ENCODE measurements at regions not wholly inside any gene's neighbourhood (a gene's known extent, or its start where the extent isn't known, plus 50 kb on each side); places are given as distances from the start of the nearest gene placed in this dataset.

DNA sequence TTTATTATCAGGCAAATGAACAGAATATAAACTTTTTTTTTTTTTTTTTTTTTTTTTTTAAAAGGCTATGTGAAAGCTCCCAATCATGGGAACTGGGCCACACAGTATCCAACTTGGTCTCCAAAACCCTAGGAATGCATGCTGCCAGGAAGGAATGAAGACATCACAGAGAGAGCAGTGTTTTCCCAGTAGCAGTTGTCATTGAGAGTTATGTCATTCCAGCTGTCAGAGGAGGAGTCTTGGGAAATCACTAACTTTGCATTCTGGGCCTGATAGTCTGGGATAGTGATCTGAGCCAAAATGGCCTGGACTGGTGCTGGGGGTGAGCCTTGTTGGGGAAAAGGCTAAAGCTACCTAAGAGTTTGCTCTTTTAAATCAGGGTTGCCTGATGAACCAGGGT, 231.3 kb upstream of the MAP3K7 start:
- DNase-seq (ENCODE audit: low read depth, low spot score) = no peak
- no peak overlapping the region for H3K27ac ChIP-seq (ENCODE audit: control insufficient read depth, insufficient read depth, low read length)
- H3K9me3 ChIP-seq (ENCODE audit: control insufficient read depth, low read depth, low read length) = no peaks in the 10 kb centered on the region
- no peak overlapping the region for H2AFZ ChIP-seq (ENCODE audit: control insufficient read depth, low read length)
- no peaks in the 10 kb centered on the region for H3K9me1 ChIP-seq (ENCODE audit: control insufficient read depth, extremely low read depth, insufficient read depth, low read length)
- no peaks in the 10 kb centered on the region for H3K27me3 ChIP-seq (ENCODE audit: control insufficient read depth, extremely low read depth, insufficient read depth, low read length)
- H3K4me2 ChIP-seq (ENCODE audit: control insufficient read depth, extremely low read depth, insufficient read depth, low read depth, low read length) = no peak overlapping the region
- no peaks in the 10 kb centered on the region for H3K79me2 ChIP-seq (ENCODE audit: control insufficient read depth, insufficient read depth, low read length)
- no peaks in the 10 kb centered on the region for H4K20me1 ChIP-seq (ENCODE audit: control insufficient read depth, extremely low read depth, insufficient read depth, low read length)
- no peak for FAIRE-seq
- no peak for TF ChIP-seq EZH2 (IDR thresholded peaks at IDR 0.05; ENCODE audit: low read length)
- TF ChIP-seq, protein P1, sequence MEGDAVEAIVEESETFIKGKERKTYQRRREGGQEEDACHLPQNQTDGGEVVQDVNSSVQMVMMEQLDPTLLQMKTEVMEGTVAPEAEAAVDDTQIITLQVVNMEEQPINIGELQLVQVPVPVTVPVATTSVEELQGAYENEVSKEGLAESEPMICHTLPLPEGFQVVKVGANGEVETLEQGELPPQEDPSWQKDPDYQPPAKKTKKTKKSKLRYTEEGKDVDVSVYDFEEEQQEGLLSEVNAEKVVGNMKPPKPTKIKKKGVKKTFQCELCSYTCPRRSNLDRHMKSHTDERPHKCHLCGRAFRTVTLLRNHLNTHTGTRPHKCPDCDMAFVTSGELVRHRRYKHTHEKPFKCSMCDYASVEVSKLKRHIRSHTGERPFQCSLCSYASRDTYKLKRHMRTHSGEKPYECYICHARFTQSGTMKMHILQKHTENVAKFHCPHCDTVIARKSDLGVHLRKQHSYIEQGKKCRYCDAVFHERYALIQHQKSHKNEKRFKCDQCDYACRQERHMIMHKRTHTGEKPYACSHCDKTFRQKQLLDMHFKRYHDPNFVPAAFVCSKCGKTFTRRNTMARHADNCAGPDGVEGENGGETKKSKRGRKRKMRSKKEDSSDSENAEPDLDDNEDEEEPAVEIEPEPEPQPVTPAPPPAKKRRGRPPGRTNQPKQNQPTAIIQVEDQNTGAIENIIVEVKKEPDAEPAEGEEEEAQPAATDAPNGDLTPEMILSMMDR (optimal IDR thresholded peaks at IDR 0.05 in 1 of 3, IDR thresholded peaks at IDR 0.05 in 1 of 3, conservative IDR thresholded peaks at IDR 0.05 in 1 of 3; ENCODE audit: extremely low read depth in 1 of 3, insufficient read depth in 2 of 3, low read length in 3 of 3) = no peak
- no peak overlapping the region for H3K9ac ChIP-seq (ENCODE audit: control insufficient read depth, extremely low read depth, insufficient read depth, low read length)
- dilution Hi-C loops (cut with MboI; ENCODE audit: extremely low pct_ligation_motif_present, low sequenced_read_pairs) = no loop called here
- H3K36me3 ChIP-seq (ENCODE audit: control insufficient read depth in 2 of 2, extremely low read depth in 1 of 2, insufficient read depth in 2 of 2, low read length in 2 of 2) = no peaks in the 10 kb centered on the region
- no peaks in the 10 kb centered on the region for H3K4me1 ChIP-seq (ENCODE audit: control insufficient read depth, extremely low read depth, insufficient read depth, low read length)
- H3K4me3 ChIP-seq (ENCODE audit: control insufficient read depth in 2 of 3, extremely low read depth in 1 of 3, insufficient read depth in 2 of 3, low read depth in 1 of 3, low read length in 3 of 3) = no peak overlapping the region

DNA sequence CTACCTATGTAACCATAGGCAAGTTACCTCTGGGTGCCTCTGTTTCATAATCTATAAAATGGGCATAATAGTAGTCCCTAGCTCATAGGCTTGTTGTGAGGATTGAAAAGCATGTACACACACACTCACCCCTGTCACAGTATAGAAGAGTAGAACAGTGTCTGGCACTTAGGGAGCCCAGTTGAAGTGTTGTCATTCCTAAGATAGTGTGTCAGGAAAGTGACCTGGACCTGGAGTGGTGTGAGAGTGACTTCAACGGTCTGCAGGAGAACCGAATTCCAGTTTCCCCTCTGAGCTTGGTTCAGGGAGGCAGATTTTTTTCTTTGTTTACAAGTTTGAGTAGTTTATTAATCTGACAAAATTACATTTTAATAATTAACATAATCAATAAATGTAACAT, 229.9 kb upstream of the MAP3K7 start:
- dilution Hi-C loops (cut with MboI; ENCODE audit: extremely low pct_ligation_motif_present, low sequenced_read_pairs) = no loop called here
- FAIRE-seq (no peak), DNase-seq (ENCODE audit: low read depth, low spot score) (no peak)
- Histone ChIP-seq H3K4me2 (ENCODE audit: control insufficient read depth, extremely low read depth, insufficient read depth, low read depth, low read length) (no peak overlapping the region), H3K36me3 (ENCODE audit: control insufficient read depth in 2 of 2, extremely low read depth in 1 of 2, insufficient read depth in 2 of 2, low read length in 2 of 2) (no peaks in the 10 kb centered on the region), H3K27me3 (ENCODE audit: control insufficient read depth, extremely low read depth, insufficient read depth, low read length) (no peaks in the 10 kb centered on the region), H3K9ac (ENCODE audit: control insufficient read depth, extremely low read depth, insufficient read depth, low read length) (no peak overlapping the region), H3K79me2 (ENCODE audit: control insufficient read depth, insufficient read depth, low read length) (no peaks in the 10 kb centered on the region), H3K4me3 (ENCODE audit: control insufficient read depth in 2 of 3, extremely low read depth in 1 of 3, insufficient read depth in 2 of 3, low read depth in 1 of 3, low read length in 3 of 3) (no peak overlapping the region), H3K4me1 (ENCODE audit: control insufficient read depth, extremely low read depth, insufficient read depth, low read length) (no peaks in the 10 kb centered on the region), H3K27ac (ENCODE audit: control insufficient read depth, insufficient read depth, low read length) (no peak overlapping the region), H3K9me3 (ENCODE audit: control insufficient read depth, low read depth, low read length) (no peaks in the 10 kb centered on the region), H2AFZ (ENCODE audit: control insufficient read depth, low read length) (no peak overlapping the region), H4K20me1 (ENCODE audit: control insufficient read depth, extremely low read depth, insufficient read depth, low read length) (no peaks in the 10 kb centered on the region), H3K9me1 (ENCODE audit: control insufficient read depth, extremely low read depth, insufficient read depth, low read length) (no peaks in the 10 kb centered on the region)
- no peak for TF ChIP-seq EZH2 (IDR thresholded peaks at IDR 0.05; ENCODE audit: low read length)
- TF ChIP-seq, protein P1 (optimal IDR thresholded peaks at IDR 0.05 in 1 of 3, IDR thresholded peaks at IDR 0.05 in 1 of 3, conservative IDR thresholded peaks at IDR 0.05 in 1 of 3; ENCODE audit: extremely low read depth in 1 of 3, insufficient read depth in 2 of 3, low read length in 3 of 3) = no peak

Measured in keratinocyte (primary cell).